ENCODE measurements at regions not wholly inside any gene's neighbourhood (a gene's known extent, or its start where the extent isn't known, plus 50 kb on each side); places are given as distances from the start of the nearest gene placed in this dataset.

DNA sequence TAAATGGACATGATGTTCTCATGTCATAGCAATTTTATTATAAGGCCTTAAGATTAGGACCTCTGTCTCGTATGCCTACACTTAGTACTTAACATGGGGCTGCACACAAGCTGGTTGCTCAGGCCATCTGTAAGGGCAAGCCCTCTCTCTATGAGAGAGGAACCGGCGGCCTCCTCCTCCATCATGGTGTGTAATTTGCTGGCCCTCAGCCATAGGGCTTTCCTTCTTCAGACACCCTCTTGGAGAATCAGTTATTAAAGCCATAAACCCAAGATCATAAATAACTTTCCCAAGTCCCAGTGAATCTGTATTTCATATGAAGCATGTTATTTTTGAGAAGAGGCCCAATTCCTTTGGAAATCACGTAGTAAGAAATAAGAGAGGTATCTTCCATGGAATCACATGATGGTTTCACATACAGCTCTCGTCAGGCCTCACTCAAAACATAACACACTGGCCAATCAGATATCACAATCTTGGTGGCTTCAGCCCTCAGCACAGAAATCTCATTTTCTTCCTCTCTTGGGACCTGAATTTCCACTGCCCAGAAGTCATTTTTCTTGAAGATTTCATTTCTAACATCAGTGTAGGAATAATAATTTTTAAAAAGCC is 92.6 kb downstream of the RDH14 start:
- DNase-seq (ENCODE audit: low read depth in 1 of 2, low spot score in 1 of 2), result no peak

- DNase-seq (ENCODE audit: low read depth in 1 of 2, low spot score in 1 of 2), result no peak
These were observed 94.5 kb downstream of the RDH14 start for GRCh38 chr2:18465979-18466378.

DNA sequence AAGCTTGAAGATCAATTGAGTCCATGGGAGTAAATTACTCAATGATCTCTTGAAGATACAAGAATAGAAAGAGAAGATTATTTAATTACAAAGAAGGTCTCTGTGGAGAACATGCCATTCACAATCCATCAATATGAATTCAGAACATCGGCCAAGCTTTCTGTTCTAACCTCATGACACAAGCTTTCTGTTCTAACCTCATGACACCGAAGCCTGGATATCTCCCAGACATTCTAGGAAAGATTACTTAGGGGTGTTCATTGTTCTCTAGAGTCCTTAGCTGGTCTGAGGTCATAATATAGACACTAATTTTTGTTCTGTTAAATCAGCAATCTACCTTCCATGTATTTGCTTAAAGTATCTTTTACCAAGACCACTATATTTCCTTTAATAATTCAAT is 95.5 kb downstream of the RDH14 start:
- DNase-seq (ENCODE audit: low read depth in 1 of 2, low spot score in 1 of 2), result no peak

DNA sequence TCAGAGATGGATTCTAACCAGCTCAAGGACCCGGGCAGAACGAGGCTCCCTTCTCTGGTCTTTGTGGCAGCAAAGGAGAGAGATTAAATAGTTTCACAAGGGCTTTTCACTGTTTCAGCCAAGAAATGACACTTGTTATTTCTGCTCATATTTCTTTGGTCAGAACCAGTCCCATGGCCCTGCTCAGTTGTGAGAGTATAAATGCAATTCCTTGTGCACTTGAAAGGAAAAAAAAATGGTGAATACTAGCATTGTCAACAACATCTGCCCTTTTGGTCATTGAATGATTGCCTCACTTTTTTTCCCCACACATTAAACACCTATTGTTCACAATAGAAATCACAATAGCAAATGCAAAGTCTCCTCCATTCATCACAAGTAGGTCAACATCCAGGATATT is 104.4 kb downstream of the RDH14 start:
- no peak for DNase-seq (ENCODE audit: low read depth in 1 of 2, low spot score in 1 of 2)

DNA sequence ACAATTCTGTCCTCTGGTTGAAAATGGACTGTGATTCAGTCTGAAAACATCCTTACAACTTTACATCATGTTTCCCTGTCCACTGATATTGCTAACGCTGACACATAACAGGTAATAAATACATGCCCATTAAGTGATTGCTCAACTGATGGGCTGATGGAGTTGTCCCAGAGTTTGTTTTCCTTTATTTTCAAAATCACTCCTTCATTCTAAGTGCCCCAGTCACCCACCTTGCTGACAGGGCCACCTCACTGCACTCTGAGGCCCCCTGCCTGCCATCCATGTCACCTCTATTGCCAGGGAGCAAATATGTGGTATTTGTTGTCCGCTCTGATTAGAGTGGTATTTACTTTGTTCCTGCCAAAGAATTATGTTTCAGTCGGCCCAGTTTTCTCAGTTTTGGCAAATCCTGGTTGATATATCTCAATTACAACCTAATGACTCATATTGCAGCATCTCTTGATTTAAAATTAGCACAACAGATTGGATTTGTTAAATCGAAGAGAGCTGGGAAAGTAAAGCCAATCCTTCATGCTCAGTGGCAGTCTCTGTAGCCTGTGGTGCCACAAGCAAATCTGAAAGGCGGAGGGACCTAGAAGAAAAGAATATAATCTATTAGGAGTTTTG is 105.1 kb downstream of the RDH14 start:
- no peak for DNase-seq (ENCODE audit: low read depth in 1 of 2, low spot score in 1 of 2)

GRCh38 chr2:18454692-18455235 is 105.7 kb downstream of the RDH14 start:
- no peak for DNase-seq (ENCODE audit: low read depth in 1 of 2, low spot score in 1 of 2)

GRCh38 chr2:18446715-18447114 is 113.7 kb downstream of the RDH14 start:
- DNase-seq (ENCODE audit: low read depth in 1 of 2, low spot score in 1 of 2), result no peak

DNA sequence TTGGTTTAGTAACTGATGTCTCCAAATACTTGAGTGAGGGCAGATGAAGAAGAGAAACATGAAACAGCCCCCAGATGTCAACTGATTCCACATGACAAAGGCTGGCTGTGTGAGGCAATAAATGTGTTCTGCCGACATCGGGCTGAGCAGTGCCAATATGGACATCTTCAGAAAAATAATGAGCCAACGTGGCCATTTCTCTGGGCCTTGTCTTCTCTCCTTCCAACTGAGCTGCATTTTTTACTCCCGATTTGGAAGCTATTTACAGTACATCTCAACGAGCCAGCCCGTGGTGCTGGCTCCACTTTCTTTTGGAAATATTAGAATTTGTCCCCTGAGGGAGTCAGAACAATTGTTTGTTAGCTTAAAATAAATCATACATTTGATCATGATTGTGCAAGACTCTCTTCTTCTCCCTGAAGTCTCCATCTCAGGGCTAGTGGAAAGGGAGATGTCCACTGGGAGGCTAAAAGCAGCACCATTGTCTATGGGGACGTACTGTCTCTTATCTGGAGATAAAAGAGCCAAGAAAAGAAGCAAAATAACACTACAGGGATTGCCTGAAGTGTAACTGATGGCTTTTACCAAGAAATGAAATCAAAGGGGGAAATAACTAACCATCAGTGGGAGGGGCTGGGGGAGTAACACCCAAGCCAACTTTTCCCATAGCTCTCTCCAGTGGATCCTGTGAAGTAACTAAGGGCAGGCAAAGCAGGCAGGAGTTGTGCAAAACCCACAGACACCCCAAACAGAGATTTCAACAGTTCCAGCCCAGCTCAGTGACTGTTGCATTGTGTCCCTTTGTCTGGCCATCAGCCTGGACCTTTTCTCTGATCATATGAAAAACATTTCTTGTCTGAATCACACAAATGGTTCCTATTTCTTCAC is 114.8 kb downstream of the RDH14 start:
- no peak for DNase-seq (ENCODE audit: low read depth in 1 of 2, low spot score in 1 of 2)

DNA sequence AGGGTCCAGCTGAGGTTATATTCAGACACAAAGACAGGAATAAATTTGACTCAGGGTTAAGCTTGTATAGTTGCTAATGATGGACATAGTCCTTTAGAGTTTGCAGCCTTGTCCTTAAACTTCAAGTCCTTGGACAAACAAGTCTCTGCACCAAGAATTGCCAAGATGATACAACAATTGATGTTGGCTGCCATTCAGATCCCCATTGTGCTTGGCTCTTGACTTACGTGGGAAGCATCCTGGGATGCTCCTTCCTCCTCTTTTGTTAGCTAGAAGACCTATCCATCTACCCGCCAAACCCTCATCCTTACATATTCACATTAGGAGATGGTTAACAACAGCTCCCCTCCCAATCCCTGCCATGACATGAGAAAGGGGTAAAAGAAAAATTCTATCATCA is 115.6 kb downstream of the RDH14 start:
- DNase-seq (ENCODE audit: low read depth in 1 of 2, low spot score in 1 of 2), result no peak

DNA sequence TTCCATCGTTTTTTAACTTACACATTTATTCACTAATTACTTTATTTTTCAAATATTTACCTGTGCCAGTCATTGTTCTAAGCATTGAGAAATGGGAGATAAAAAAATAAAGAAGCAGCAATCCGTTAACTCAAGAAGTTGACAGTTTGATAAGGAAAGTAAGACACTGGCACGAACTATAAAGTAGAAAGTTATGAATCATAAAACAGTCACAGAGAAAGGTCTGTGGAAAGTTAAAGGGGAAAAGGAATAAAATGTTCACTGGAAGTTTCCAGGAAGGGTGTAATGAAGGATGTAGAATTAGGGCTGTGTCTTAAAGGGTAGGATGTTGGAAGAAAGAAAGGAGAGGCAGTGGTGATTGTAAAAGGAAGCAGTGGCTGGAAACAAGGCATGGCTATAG is 118.9 kb downstream of the RDH14 start:
- no peak for DNase-seq (ENCODE audit: low read depth in 1 of 2, low spot score in 1 of 2)

DNA sequence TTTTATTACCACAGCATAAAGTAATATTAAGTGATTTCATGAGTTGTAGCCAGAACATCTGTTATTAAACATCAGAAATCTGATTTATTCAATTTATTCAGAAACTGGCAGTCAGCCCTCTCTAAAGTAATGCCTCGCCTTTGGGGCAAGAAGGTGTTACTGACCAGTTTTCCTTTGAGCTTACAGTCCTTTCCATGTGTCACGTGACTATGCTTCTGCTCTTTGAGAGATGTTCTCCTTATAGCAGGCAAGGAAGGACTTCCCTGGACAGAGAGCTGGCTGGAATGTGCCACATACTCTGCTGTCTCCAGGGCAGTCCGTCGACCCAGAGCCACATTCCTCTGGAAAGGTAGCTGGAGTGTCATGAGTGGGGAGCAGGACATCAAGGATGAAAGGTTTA is 119.7 kb downstream of the RDH14 start:
- DNase-seq (ENCODE audit: low read depth in 1 of 2, low spot score in 1 of 2), result no peak

GRCh38 chr2:18440141-18440661 is 120.3 kb downstream of the RDH14 start:
- DNase-seq (ENCODE audit: low read depth in 1 of 2, low spot score in 1 of 2), result no peak

DNA sequence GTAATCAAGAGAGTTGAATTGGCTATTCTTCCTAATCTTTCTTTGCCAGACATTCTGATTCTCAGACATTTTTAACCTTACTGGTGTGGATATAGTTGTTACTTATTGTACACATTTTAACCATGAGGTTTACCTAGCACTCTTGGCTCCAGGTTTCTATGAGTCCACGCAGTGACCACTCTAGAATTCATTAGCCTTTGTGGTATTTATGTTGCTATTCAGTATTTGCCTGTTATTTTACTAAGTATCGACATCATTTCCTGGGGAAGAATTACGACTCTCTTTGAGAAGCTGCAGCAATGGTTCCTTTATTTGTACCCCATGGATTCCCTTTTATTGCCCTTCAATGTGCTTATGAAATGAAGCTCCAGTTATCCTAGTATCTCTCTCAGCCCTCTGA is 120.7 kb downstream of the RDH14 start:
- no peak for DNase-seq (ENCODE audit: low read depth in 1 of 2, low spot score in 1 of 2)

DNA sequence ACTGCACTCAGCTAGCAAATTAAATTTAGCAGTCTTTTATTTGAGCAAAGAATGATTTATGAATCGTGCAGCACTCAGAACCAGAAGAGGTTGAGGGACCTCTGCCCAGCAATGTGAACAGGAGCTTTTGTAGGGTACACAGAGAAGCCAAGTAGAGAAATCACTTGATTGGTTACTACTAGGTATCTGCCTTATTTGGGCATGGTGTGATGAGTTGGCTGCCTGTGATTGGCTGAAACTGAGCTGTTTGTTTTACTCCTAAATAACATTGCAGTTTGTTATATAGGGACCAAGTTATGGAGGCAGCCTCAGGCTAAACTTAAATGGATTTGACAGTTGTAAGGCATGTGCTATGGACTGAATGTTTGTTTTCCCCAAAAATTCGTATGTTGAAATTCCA is 122.5 kb downstream of the RDH14 start:
- no peak for DNase-seq (ENCODE audit: low read depth in 1 of 2, low spot score in 1 of 2)

DNA sequence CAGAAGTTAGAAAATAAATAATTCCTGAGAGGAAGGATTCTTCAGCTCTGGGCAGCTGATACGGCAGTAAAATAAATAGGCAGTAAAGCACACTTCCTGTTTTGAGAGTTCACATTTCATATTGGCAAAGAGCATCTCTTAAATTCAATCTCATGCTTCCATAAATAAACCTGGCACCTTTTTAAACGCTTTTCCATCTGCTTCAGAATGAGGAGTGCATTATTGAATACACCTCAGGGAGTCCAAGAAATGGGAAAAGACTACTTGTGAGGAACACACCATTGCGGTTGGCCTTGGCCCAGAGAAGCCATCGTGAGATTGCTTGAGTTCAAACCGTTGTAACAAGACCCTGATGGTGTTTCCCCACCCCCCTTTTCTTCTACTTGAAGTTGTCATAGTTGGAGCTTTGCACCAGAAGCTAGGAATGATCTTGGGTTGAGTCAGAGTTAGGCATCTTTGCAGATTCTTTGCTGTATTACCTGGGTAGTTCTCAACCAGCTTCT is 123.9 kb downstream of the RDH14 start:
- no peak for DNase-seq (ENCODE audit: low read depth in 1 of 2, low spot score in 1 of 2)

DNA sequence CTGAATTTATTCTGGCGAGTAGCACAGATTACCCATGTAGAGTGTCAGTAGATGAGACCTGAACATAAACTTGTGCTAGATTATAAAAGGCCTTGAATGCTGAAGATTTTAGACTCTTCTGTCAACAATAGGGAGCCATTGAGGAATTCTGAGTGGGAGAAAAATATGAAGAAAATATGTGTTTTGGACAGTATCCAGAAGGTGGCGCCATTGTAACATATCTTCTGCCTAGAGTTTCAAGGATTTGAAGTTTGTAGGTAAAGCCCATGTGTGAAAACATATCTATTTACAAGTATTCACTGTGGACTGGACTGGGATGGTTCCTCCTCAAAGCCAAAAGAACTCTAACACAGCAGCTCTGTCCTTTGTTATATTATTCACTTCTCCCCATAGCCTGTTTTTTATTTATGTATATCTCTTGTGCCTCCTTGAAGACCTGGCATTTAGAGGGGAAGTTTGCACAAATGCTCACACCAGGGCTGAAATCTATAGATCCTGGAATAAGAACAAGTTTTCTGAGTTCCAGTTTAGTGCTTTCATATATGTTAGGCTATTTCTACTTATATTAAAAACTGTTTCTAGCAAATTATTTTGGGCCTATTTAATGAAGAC is 124.9 kb downstream of the RDH14 start:
- DNase-seq (ENCODE audit: low read depth in 1 of 2, low spot score in 1 of 2), result no peak

DNA sequence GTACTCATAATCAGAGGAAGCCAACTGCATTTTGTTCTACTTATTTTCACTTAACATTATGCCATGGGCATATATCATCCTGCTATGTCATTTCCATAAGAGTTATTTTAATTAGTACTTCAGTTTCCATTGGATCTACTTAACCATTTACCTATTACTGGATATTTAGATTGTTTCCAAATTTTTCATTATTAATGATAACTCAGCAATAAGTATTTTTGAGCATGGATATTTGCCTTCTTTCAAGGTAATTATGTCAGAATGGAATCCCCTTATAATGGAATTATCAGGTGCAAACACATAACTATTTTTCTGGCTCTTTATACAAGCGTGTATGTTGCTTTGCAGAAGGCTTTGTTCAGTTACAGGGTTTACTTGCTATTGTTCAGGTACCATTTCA is 126.6 kb downstream of the RDH14 start:
- no peak for DNase-seq (ENCODE audit: low read depth in 1 of 2, low spot score in 1 of 2)

DNA sequence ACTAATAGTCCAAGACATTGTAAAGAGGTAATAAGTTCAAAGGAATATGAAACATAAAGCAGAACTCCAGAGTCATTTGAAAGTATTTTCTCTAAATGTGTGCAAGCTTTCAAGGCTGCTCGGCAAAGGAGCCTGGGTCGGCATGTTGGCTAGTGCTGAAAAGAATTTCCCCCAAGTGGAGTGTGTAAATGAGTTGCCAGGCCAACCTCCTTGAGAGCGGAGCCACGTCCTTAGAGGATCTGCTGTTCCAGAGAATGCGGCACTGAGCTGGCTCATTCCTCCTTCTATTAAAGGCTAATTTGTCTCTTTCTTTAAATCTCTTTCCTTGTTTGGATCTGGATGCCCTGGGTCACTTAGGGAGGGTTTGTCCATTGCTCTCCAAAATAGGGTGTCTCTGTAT is 127.5 kb downstream of the RDH14 start:
- no peak for DNase-seq (ENCODE audit: low read depth in 1 of 2, low spot score in 1 of 2)

DNA sequence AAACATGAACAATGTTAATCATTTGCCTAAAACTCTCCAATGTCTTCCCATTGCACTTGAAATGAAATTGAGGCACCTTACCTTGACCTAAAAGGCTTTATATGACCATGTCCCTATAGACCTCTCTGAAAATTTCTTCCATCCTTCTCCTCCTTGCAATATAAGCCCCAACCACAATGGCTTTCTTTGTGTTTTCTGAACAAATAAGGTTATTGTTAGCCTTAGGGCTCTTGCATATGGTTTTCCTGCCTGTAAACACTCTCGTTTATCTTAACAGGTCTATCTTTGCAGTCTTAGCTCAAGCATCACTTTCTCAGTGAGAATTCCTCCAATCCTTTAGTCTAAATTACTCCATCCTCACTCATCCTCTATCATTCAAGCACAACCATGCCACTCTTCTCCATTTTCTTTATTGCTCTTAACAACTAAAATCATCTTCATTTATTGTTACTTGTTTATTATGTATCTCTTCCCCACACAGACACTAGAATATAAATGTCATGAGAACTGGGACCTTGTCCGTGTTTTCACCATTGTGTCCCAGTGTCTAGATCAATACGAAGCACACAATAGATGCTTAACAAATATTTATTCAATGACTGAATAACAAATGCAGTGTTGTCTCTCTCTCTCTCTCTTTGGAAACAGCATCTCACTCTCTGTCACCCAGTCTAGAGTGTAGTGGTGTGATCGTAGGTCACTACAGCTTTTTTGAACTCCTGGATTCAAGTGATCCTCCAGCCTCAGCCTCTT is 129.3 kb downstream of the RDH14 start:
- DNase-seq (ENCODE audit: low read depth in 1 of 2, low spot score in 1 of 2), result no peak

DNA sequence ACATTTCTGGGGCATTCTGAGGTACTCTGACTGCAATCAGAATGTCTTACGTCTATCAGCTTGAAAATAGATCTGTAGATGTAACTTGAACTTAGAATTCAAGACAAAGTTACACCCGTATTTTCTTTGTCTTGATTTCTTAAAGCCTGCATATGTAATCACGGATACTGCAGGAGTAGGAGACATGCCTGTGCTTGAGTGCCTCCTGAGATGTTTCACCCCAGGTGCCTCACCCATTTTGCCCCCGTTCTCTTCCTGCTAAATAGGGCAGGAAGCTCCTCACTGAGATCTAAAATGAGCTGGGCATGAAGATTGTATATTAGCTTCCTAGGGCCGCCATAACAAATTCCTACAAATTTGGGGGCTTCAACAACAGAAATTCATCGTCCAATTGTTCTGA is 131.9 kb downstream of the RDH14 start:
- no peak for DNase-seq (ENCODE audit: low read depth in 1 of 2, low spot score in 1 of 2)

- DNase-seq (ENCODE audit: low read depth in 1 of 2, low spot score in 1 of 2), result no peak
These were observed 132.7 kb downstream of the RDH14 start for GRCh38 chr2:18427762-18428161.

All from activated T-helper 1 cell treated with anti-CD3 and anti-CD28 coated beads, Interleukin-2, amount 50 U/mL, for 16 hours (primary cell).